ENCODE measurements at regions not wholly inside any gene's neighbourhood (a gene's known extent, or its start where the extent isn't known, plus 50 kb on each side); places are given as distances from the start of the nearest gene placed in this dataset.
"Not testable (repeated sequence)": the region's sequence is repeated elsewhere in the genome, so short reads cannot be mapped to it uniquely, and the experiment has no call there.

GRCh38 chr14:105586144-105586872 lies 59.9 kb downstream of the TMEM121 start:
- TF ChIP-seq, protein P1, sequence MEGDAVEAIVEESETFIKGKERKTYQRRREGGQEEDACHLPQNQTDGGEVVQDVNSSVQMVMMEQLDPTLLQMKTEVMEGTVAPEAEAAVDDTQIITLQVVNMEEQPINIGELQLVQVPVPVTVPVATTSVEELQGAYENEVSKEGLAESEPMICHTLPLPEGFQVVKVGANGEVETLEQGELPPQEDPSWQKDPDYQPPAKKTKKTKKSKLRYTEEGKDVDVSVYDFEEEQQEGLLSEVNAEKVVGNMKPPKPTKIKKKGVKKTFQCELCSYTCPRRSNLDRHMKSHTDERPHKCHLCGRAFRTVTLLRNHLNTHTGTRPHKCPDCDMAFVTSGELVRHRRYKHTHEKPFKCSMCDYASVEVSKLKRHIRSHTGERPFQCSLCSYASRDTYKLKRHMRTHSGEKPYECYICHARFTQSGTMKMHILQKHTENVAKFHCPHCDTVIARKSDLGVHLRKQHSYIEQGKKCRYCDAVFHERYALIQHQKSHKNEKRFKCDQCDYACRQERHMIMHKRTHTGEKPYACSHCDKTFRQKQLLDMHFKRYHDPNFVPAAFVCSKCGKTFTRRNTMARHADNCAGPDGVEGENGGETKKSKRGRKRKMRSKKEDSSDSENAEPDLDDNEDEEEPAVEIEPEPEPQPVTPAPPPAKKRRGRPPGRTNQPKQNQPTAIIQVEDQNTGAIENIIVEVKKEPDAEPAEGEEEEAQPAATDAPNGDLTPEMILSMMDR (conservative IDR thresholded peaks at IDR 0.05 in 1 of 2, IDR thresholded peaks at IDR 0.05 in 1 of 2; ENCODE audit: low read depth in 1 of 2, low read length in 2 of 2) = not testable (repeated sequence)
- TF ChIP-seq EZH2 (IDR thresholded peaks at IDR 0.05; ENCODE audit: low read length, missing control alignments) = not testable (repeated sequence)
